ENCODE measurements at regions not wholly inside any gene's neighbourhood (a gene's known extent, or its start where the extent isn't known, plus 50 kb on each side); places are given as distances from the start of the nearest gene placed in this dataset.

DNA sequence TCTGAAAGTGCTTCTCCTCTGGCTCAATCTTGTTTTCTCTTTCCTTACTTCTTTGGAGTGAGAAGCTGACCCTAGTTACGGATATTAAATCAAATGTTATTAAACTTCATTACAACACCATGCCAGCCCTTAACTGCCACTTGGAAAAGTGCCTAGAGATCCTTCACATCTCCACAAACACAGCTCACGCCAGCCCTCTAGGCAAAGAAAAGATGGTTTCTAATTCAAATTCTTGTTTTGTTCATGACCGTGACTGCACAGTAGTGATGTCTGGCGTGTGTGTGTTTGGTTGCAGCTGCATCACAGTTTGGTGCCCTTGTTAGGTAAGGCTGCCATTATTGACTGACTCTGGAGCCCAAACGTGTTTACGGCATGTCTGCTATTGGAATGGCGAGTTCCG lies 113.0 kb downstream of the BEGAIN start:
- TF ChIP-seq, protein P1, sequence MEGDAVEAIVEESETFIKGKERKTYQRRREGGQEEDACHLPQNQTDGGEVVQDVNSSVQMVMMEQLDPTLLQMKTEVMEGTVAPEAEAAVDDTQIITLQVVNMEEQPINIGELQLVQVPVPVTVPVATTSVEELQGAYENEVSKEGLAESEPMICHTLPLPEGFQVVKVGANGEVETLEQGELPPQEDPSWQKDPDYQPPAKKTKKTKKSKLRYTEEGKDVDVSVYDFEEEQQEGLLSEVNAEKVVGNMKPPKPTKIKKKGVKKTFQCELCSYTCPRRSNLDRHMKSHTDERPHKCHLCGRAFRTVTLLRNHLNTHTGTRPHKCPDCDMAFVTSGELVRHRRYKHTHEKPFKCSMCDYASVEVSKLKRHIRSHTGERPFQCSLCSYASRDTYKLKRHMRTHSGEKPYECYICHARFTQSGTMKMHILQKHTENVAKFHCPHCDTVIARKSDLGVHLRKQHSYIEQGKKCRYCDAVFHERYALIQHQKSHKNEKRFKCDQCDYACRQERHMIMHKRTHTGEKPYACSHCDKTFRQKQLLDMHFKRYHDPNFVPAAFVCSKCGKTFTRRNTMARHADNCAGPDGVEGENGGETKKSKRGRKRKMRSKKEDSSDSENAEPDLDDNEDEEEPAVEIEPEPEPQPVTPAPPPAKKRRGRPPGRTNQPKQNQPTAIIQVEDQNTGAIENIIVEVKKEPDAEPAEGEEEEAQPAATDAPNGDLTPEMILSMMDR (IDR thresholded peaks at IDR 0.05): no peak
- no peak for TF ChIP-seq POLR2A (IDR thresholded peaks at IDR 0.05)
- TF ChIP-seq EP300 (IDR thresholded peaks at IDR 0.05): no peak

Data from tibial nerve (tissue), 4 donors.